GM21576 (cell line): ENCODE measurements at regions not wholly inside any gene's neighbourhood (a gene's known extent, or its start where the extent isn't known, plus 50 kb on each side); places are given as distances from the start of the nearest gene placed in this dataset.
"Not testable (repeated sequence)": the region's sequence is repeated elsewhere in the genome, so short reads cannot be mapped to it uniquely, and the experiment has no call there.

Experiments used
- ATAC-seq: cut with Tn5 transposase; IDR thresholded peaks from one replicate; pipeline ENCODE4 v1.9.1; 2021; ENCODE audit warnings: mild to moderate bottlenecking, moderate library complexity; ENCODE audit not compliant: unreplicated experiment

DNA sequence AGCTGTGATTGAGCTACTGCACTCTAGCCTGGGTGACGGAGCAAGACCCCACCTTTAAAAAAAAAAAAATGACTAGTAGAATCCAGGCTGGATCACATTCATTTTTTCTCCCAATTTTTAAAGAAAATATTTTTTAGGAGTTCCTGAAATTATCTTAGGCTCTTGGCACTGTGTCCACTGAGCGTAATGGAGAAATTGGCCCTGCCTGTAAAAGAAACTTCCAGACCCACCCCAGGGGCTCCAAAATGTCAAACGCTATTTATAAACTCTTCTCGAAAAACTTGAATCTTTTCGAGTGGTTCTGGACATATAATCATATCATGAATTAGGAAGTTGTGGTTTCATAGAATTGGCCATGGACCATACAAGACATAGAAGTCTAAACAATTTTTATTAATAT is 300.2 kb upstream of the RGMA start:
- no peak for ATAC-seq

DNA sequence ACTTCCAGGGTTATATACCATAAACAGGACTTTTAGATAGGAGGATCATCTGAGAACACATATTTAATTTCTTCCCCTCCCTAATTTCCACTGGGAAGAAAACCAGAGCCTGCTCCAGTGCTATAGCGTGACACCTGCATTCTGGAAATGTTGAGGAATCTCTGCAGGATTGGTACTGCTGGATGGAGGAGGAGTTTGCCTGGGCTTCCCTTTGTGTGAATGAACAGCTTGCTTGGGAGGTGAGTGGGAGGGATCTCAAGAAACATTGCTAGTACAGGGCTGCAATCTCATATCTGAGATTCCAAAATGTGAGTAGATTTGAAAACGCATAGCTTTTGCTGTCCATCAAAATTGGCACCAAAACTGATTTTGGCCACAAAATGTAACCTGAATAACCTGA is 295.9 kb upstream of the RGMA start:
- ATAC-seq: no peak

DNA sequence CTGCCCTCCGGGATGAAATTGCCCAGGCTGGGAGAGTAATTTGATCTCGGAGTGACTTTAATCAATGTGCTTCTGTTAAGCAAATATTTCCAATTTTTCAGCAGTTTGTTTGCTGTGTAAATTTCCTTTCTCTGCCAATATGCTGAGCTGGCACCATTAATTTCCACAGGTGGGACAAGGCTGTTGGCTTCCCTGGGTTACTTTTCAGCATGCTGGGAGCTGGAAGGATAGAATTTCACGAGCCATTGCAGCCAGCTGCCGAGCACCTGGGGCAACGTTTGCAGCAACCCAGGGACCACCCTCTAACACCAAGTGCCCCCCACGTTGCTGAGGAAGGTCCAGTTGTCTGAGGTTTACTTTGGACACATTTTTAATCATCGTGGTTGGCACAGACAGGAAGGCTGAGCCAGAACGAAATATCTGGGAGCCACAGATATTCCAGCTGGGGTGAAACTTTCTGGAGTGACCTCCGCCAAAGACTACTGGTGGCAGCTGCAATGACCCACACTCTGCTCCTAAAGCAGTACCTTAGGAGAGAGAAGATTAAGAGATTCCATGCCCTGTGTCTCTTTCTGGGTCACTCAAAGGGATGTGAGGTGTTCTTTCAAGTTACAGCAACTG is 293.3 kb upstream of the RGMA start:
- ATAC-seq: no peak

DNA sequence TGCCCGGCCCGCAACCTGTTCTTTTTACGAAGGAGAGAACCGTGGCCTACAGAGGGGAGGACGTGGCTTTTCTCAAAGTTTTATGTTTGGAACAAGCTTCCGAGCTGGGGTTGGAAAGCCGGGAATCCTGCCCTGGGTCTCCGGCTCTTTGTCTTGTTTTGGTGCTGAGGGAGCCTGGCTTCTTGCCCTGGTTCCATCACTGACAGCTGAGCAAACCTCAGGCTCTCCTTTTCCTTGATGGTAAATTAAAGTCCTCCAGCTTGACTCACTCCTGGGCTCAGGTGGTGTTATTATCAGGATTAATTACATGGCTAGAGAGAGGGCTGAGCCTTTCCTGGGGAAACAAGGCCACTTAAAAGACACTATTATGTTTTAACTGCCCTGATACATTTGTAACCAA is 289.5 kb upstream of the RGMA start:
- ATAC-seq: no peak

DNA sequence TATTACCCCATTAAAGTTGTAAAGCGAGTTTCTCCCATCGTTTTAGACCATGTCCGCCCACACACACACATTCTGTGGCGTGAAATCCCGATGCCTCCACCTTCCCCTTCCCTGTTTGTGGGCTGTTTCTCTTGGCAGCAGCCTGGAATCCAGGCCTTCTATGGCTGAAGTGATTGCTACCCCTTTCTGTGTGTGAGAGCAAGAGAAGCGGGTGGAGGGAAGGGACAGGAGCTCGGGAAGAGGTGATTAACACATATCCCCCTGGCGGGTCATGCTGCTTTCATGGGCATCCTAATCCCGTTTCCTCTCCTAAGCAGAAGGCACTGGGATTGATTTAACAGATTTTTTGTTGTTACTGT is 283.8 kb upstream of the RGMA start:
- ATAC-seq: no peak

GRCh38 chr15:93372208-93372864 is 283.3 kb upstream of the RGMA start:
- ATAC-seq: no peak

GRCh38 chr15:93366387-93367100 is 277.5 kb upstream of the RGMA start:
- ATAC-seq: no peak

- no peak for ATAC-seq
These were observed 273.8 kb upstream of the RGMA start for GRCh38 chr15:93362821-93363220.

GRCh38 chr15:93362203-93362602 is 273.2 kb upstream of the RGMA start:
- ATAC-seq: no peak

DNA sequence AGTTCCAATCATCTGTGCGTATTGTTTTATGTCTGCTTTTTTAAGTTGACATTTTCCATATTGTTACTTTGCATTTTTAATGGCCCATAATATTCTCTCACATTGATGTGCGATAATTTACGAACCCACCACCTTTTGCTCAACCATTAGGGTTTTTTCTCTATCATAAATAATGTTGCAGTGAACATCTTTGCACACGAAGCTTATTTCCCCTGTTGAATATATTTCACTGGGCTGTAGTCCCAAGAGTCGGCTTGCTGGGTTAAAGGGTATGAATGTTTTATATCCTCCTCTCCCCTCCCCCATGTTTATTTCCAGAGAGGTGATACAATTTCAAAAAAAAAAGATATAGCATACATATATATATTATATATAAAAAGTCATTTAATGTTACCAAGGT is 272.7 kb upstream of the RGMA start:
- no peak for ATAC-seq

DNA sequence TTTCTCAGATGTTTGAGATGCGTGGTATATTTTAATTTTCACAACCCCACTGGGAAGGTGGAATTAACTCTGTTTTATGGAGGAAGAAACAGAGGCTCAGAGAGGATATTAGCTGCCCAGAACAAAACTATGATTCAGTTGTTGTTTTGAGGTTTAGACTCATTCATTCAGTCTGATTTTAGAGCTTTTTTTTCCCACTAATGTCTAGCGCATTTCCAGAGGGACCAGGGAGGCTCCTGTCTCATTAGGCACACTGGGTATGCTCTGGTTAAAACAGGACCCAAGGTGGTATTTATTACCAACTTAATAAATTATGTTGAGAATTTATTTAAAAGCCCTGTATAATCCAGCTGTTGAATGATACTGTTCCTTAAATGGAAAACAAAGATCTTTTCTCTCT is 272.0 kb upstream of the RGMA start:
- no peak for ATAC-seq

DNA sequence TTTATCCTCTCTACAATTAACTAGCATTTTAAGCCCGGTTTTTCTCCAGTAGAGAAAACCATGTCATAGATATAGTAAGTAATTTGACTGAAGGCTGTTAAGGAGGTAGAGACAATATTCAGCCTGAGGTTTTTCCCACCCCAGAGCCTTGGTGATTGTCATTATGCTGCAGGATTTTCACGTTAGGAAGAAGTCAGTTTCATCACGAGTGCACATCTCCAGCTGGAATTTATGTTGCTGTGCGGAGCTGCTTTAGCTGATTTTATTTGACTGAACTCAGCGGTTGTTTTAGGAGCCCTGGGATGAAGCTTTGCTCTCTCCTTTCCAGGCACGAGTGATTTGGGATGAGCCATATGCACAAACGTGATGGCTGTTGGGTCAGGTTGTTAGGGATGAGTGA is 271.3 kb upstream of the RGMA start:
- ATAC-seq: no peak

- no peak for ATAC-seq
These were observed 270.6 kb upstream of the RGMA start for GRCh38 chr15:93359425-93360131.

DNA sequence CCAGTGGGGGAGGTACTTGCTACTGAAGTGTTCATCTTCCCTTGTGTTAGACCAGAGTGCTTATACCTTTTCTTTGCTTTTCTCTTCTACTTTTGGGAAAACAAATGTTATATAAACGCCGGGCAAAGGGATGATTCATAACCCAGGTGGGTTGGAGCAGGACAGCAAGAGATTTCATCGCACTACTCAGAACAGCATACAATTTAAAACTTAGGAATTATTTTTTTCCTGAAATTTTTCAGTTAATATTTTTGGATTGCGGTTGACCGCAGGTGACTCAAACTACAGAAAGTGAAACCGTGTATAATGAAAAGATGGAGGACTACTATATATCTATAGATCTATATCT is 270.0 kb upstream of the RGMA start:
- ATAC-seq: no peak

DNA sequence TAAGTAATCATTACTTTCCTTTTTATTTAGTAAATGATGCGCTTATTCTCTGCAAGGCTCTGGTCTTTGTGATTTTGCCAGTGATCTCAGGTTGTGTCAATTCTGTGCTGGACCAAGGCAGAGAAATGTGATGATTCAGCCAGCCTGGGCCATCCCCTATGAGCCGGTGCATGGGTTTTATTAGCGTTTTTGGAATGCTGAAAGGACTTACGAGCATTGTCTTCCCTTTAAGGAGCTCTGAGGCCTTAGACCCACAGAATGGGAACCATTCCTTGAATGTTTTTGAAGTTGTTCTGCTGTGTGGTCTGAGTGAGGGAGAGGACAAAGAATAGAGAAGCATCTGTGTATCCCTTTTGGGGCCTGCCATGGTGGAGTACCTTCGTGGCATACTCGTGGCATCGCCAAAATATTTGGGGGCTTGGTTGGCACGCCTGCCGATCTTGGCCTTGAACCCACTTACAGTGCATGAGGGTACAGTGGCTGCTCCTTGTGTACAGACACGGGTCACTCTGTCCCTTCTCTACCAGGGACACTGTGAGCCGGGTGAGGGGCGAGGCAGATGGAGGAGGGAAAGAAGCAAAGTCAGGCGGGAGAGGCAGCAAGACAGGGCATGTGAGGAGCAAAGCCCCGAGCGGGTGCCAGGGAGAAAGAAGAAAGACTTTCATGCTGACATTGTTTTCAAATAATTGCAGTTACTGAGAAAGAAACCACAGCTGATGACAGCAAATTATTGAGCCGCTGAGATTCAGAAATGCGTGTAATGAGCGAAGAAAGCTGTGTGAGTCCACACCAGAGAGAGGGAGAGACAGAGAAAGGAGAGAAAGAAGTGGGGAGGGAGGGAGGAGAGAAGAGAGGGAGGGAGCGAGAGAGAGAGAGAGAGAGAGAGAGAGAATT is 269.4 kb upstream of the RGMA start:
- ATAC-seq: no peak

DNA sequence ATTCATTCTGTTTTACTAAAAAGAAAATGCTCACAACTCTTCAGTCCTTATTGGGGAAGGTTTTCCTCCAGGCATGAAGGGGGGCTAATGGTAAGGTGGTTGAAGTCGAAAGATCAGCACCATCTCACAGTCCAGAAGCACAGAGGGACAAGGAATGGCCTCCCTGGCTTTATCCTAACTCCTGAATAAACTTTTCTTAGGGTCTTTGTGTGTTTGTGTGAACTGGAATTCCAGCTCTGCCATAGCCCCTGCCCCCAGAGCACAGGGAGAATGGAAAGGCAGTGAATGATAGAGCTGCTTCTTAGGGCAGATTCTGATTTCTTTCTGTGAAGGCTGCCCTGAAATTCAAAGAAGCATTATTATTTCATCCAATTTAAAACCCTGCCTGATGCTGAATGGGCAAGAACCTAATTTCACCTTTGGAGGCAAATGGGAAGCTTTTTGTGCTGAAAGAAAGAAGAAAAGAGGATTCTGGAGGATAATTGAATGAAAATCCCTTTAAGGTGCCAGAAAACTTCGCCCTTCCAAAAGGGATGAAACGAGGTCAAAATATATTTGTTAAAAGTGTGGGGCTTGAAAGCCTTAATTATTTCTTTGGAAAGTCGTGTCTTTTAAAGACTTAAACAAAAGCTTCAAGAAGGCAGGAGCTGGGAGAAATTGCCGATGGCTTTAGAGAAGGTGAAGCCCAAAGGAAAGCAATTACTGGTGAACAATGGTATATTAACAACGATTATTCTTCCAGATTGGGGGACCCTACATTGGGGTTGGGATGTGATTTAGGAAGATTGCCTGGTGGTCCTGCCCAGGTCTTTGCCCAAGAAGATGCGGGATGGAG is 259.9 kb upstream of the RGMA start:
- no peak for ATAC-seq

DNA sequence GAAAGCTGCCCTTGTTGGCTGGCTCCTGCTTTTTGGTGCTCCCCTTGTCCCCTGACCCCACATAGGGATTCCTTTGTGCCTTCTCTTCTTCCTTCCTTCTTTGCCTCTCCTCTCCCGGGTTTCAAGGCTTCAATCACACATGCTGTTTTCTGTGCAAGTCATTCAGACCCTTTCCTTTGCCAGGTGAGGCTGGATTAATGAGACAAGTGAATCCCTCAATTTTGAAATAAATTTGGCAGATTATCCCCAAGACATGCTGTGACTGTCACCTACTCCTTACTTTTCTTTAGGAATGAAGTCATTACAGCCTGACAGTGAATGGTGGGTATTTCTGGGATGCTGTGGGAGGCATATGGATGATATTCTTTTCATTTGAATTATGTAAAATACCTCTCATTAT is 259.0 kb upstream of the RGMA start:
- ATAC-seq: no peak

- ATAC-seq: no peak
These were observed 257.0 kb upstream of the RGMA start for GRCh38 chr15:93345981-93346380.

GRCh38 chr15:93343402-93343801 is 254.4 kb upstream of the RGMA start:
- not testable (repeated sequence) for ATAC-seq

GRCh38 chr15:93341164-93341563 is 252.2 kb upstream of the RGMA start:
- no peak for ATAC-seq
